ENCODE measurements at regions not wholly inside any gene's neighbourhood (a gene's known extent, or its start where the extent isn't known, plus 50 kb on each side); places are given as distances from the start of the nearest gene placed in this dataset.

DNA sequence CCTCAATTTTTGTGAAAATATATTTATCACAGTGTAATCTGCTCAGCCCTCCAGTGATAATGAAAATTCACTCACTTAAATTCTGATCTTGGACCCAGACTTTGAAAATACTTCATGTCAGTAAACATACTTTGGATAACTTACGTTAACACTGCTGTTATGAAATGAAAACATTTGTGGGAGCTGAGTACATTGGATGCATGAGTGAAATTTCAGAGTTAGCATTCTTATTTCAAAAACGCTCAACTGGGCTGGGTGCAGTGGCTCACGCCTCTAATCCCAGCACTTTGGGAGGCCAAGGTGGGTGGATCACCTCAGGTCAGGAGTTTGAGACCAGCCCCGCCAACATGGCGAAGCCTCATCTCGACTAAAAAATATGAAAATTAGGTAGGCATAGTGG, 196.4 kb downstream of the UTRN start (continued):
- TF ChIP-seq, protein P1, sequence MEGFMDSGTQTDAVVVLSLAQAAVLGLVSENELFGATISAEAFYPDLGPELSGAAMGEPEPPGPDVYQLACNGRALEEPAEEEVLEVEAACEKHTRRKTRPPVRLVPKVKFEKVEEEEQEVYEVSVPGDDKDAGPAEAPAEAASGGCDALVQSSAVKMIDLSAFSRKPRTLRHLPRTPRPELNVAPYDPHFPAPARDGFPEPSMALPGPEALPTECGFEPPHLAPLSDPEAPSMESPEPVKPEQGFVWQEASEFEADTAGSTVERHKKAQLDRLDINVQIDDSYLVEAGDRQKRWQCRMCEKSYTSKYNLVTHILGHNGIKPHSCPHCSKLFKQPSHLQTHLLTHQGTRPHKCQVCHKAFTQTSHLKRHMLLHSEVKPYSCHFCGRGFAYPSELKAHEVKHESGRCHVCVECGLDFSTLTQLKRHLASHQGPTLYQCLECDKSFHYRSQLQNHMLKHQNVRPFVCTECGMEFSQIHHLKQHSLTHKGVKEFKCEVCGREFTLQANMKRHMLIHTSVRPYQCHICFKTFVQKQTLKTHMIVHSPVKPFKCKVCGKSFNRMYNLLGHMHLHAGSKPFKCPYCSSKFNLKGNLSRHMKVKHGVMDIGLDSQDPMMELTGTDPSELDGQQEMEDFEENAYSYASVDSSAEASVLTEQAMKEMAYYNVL (CRISPR knock-in tag; IDR thresholded peaks at IDR 0.05; ENCODE audit: borderline replicate concordance): no peak

DNA sequence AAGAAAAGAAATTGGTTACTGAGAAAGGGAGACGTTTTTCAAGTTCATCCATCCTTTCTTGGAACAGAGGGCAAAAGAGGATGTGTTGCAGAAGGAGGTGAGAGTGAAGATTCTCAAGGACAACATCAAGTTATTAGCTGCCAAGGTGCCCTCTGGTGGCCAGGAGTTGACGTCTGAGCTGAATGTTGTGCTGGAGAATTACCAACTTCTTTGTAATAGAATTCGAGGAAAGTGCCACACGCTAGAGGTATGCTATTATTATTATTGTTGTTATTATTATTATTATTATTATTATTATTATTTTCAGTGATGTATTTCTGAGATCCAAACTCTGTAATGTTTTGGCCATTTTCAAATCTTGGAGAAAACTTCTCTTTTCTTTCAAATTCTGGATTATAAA, 197.0 kb downstream of the UTRN start:
- H3K36me3 ChIP-seq (replicated peaks in 1 of 2; ENCODE audit: control insufficient read depth in 1 of 2, insufficient read depth in 2 of 2, low read length in 2 of 2): peaks cover 26 to 62% of the 10 kb centered on the region in 2 experiments
- peak; percentile 80 for ATAC-seq
- H3K4me3 ChIP-seq (replicated peaks in 1 of 3; ENCODE audit: insufficient read depth in 1 of 3, low read depth in 2 of 3, low read length in 3 of 3): no peak overlapping the region
- WGBS (ENCODE audit: low lambda C conversion rate): 34% methylated on average over 4 of the region's 4 CpGs
- no TSS peak for BruUV-seq (replicated peaks)
- no peak overlapping the region for H3K27ac ChIP-seq (ENCODE audit: extremely low read length, insufficient read depth, low read length)
- H3K27me3 ChIP-seq (ENCODE audit: control insufficient read depth in 1 of 2, insufficient read depth in 2 of 2, low read length in 2 of 2): no peaks in the 10 kb centered on the region
- POLR2A ChIA-PET: interaction anchor here (0.6 kb wide), 1 partner anchor 196 kb away, joined by 3 read pairs; the partner anchor contains the start of gene UTRN
- intact Hi-C loops (cut with micrococcal nuclease; ENCODE audit: unreplicated experiment): loop anchor here (1.0 to 5.0 kb wide), 4 partner anchors 195 to 905 kb away; no protein-coding TSS in a partner anchor
- peak; percentile 69 for DNase-seq (ENCODE audit: low spot score)
- no peaks in the 10 kb centered on the region for H3K9me3 ChIP-seq (ENCODE audit: low read length)
- FAIRE-seq: peak; percentile 90
- H4K20me1 ChIP-seq (ENCODE audit: insufficient read depth, low read length): no peaks in the 10 kb centered on the region
- no peaks in the 10 kb centered on the region for H3K79me2 ChIP-seq (ENCODE audit: insufficient read depth, low read length)
- CTCF ChIA-PET (ENCODE audit: low intra/inter-chr PET ratio, low total read pairs): interaction anchor here (2.2 to 2.6 kb wide), 2 partner anchors 266 to 377 kb away, joined by 13 to 19 read pairs; no protein-coding TSS in a partner anchor
- H3K4me2 ChIP-seq (ENCODE audit: low read depth, low read length): no peak overlapping the region
- no peak overlapping the region for H3K9ac ChIP-seq (ENCODE audit: insufficient read depth, low read depth, low read length)
- H3K4me1 ChIP-seq (ENCODE audit: insufficient read depth, low read length): peaks cover 14% of the 10 kb centered on the region
- H2AFZ ChIP-seq (ENCODE audit: low read length): no peak overlapping the region
- in situ Hi-C loops (cut with HindIII; ENCODE audit: extremely low pct_ligation_motif_present, low pct_unique_long_range_greater_than_20kb): loop anchor here (5.0 kb wide), 1 partner anchor 375 kb away; no protein-coding TSS in a partner anchor
- peak; percentile 80 for TF ChIP-seq STAG1 (CRISPR knock-in tag; IDR thresholded peaks at IDR 0.05)
- TF ChIP-seq GZF1 (CRISPR knock-in tag; IDR thresholded peaks at IDR 0.05): peak; percentile 72; the same call in 1 of the 2 replicates
- TF ChIP-seq SMC3 (IDR thresholded peaks at IDR 0.05; ENCODE audit: low read length): peak; percentile 82
- TF ChIP-seq, protein P2, sequence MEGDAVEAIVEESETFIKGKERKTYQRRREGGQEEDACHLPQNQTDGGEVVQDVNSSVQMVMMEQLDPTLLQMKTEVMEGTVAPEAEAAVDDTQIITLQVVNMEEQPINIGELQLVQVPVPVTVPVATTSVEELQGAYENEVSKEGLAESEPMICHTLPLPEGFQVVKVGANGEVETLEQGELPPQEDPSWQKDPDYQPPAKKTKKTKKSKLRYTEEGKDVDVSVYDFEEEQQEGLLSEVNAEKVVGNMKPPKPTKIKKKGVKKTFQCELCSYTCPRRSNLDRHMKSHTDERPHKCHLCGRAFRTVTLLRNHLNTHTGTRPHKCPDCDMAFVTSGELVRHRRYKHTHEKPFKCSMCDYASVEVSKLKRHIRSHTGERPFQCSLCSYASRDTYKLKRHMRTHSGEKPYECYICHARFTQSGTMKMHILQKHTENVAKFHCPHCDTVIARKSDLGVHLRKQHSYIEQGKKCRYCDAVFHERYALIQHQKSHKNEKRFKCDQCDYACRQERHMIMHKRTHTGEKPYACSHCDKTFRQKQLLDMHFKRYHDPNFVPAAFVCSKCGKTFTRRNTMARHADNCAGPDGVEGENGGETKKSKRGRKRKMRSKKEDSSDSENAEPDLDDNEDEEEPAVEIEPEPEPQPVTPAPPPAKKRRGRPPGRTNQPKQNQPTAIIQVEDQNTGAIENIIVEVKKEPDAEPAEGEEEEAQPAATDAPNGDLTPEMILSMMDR (CRISPR knock-in tag; IDR thresholded peaks at IDR 0.05): peak; percentile 73
- no peak for TF ChIP-seq ARNT (IDR thresholded peaks at IDR 0.05)
- TF ChIP-seq ZNF333 (CRISPR knock-in tag; IDR thresholded peaks at IDR 0.05; ENCODE audit: borderline replicate concordance): no peak
- TF ChIP-seq ZKSCAN5 (CRISPR knock-in tag; IDR thresholded peaks at IDR 0.05): peak; percentile 76; the same call in 1 of the 2 replicates
- peak; percentile 27 for TF ChIP-seq RBM22 (optimal IDR thresholded peaks at IDR 0.05; ENCODE audit: low read length)
- TF ChIP-seq, protein P3, sequence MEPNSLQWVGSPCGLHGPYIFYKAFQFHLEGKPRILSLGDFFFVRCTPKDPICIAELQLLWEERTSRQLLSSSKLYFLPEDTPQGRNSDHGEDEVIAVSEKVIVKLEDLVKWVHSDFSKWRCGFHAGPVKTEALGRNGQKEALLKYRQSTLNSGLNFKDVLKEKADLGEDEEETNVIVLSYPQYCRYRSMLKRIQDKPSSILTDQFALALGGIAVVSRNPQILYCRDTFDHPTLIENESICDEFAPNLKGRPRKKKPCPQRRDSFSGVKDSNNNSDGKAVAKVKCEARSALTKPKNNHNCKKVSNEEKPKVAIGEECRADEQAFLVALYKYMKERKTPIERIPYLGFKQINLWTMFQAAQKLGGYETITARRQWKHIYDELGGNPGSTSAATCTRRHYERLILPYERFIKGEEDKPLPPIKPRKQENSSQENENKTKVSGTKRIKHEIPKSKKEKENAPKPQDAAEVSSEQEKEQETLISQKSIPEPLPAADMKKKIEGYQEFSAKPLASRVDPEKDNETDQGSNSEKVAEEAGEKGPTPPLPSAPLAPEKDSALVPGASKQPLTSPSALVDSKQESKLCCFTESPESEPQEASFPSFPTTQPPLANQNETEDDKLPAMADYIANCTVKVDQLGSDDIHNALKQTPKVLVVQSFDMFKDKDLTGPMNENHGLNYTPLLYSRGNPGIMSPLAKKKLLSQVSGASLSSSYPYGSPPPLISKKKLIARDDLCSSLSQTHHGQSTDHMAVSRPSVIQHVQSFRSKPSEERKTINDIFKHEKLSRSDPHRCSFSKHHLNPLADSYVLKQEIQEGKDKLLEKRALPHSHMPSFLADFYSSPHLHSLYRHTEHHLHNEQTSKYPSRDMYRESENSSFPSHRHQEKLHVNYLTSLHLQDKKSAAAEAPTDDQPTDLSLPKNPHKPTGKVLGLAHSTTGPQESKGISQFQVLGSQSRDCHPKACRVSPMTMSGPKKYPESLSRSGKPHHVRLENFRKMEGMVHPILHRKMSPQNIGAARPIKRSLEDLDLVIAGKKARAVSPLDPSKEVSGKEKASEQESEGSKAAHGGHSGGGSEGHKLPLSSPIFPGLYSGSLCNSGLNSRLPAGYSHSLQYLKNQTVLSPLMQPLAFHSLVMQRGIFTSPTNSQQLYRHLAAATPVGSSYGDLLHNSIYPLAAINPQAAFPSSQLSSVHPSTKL (CRISPR knock-in tag; IDR thresholded peaks at IDR 0.05): peak; percentile 16; the same call in 1 of the 2 replicates
- TF ChIP-seq REPIN1 (CRISPR knock-in tag; IDR thresholded peaks at IDR 0.05; ENCODE audit: borderline replicate concordance, low read depth): 0 out of 2 replicates have a peak, but pooled peaks have one; percentile 20
- TF ChIP-seq, protein P4, sequence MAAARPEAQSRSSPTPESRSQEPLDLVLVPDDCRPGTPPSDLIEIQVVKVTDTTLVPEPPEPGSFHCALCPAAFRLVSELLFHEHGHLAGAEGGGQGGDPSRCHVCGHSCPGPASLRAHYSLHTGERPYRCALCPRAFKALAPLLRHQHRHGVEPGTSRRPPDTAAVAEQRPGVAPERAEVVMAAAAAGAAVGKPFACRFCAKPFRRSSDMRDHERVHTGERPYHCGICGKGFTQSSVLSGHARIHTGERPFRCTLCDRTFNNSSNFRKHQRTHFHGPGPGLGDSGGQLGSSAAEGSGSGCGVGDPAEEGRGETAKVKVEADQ (CRISPR knock-in tag; IDR thresholded peaks at IDR 0.05; ENCODE audit: borderline replicate concordance): no peak
- TF ChIP-seq KAT8 (CRISPR knock-in tag; IDR thresholded peaks at IDR 0.05): peak; percentile 54; the same call in 1 of the 2 replicates
- TF ChIP-seq ASH2L (IDR thresholded peaks at IDR 0.05; ENCODE audit: insufficient read length, low read depth, low read length): no peak
- TF ChIP-seq MIXL1 (CRISPR knock-in tag; IDR thresholded peaks at IDR 0.05): 0 out of 2 replicates have a peak, but pooled peaks have one; percentile 44

Measured in HepG2 (cell line).